SK-N-MC (cell line): ENCODE measurements at regions not wholly inside any gene's neighbourhood (a gene's known extent, or its start where the extent isn't known, plus 50 kb on each side); places are given as distances from the start of the nearest gene placed in this dataset.

ENCODE experiments used
- DNase-seq: peaks from one replicate; pipeline ENCODE4 v3.0.0-alpha.2; 2011; ENCODE audit warnings: low read depth, low spot score
- H3K27ac ChIP-seq: fragments of 200-600 bp; sonication (generic); 2 replicates; pipeline ENCODE4 v1.5.1; 2016; ENCODE audit warnings: mixed run types
- H3K36me3 ChIP-seq: fragments of 200-600 bp; sonication (generic); 2 replicates; pipeline ENCODE4 v1.6.1; 2017; ENCODE audit warnings: antibody characterized with exemption, low read length, mixed read lengths; ENCODE audit not compliant: insufficient read depth
- H3K4me3 ChIP-seq: fragments of 200-600 bp; sonication (generic); 2 replicates; pipeline ENCODE4 v1.5.1; 2016
- H3K9ac ChIP-seq: fragments of 200-600 bp; sonication (generic); 2 replicates; pipeline ENCODE4 v1.8.0; 2017; ENCODE audit warnings: mixed run types, mixed read lengths; ENCODE audit not compliant: insufficient read length
- H3K9me3 ChIP-seq: fragments of 200-600 bp; sonication (generic); 2 replicates; pipeline ENCODE4 v1.6.1; 2017; ENCODE audit warnings: low read depth, mild to moderate bottlenecking, antibody characterized with exemption, low read length, moderate library complexity, mixed read lengths
- EZH2 ChIP-seq: fragments of 200-600 bp; sonication (generic); IDR thresholded peaks from one replicate; pipeline ENCODE4 v1.6.1; 2017; ENCODE audit warnings: antibody characterized with exemption
- FOXP2 ChIP-seq: optimal IDR thresholded peaks from 2 replicates; pipeline ENCODE3; 2011; ENCODE audit warnings: mild to moderate bottlenecking, moderate library complexity; ENCODE audit not compliant: insufficient read depth; ENCODE audit errors: extremely low read length, control extremely low read depth
- POLR2AphosphoS5 ChIP-seq: IDR thresholded peaks from 2 replicates; pipeline ENCODE4 v1.6.1; 2012; ENCODE audit warnings: mild to moderate bottlenecking, low read depth, low read length, borderline replicate concordance

GRCh38 chr18:57991552-57991951 is 52.5 kb upstream of the NEDD4L start:
- no peaks in the 10 kb centered on the region for H3K9me3 ChIP-seq
- H3K4me3 ChIP-seq: no peak overlapping the region
- no peak overlapping the region for H3K27ac ChIP-seq
- DNase-seq: no peak
- no peaks in the 10 kb centered on the region for H3K36me3 ChIP-seq
- H3K9ac ChIP-seq: no peak overlapping the region
- no peak for TF ChIP-seq POLR2AphosphoS5
- no peak for TF ChIP-seq EZH2
- no peak for TF ChIP-seq FOXP2

DNA sequence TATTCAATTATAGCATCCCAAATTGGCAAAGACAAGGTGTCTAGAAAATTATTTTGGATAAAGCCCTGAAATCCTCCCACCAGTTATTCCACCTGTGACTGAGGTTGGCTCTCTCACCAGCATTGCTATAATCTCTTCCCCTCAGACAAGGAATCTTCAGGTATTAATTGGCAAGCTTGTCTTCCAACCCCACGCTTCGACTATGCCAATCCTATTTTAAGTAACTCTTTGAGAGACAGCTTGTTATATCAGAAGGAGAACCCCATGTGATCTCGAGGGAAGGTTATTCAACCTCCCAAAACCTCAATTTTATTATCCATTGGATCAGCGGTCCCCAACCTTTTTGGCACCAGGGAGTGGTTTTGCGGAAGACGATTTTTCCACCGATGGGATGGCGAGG is 54.5 kb upstream of the NEDD4L start:
- Histone ChIP-seq H3K9me3 (no peaks in the 10 kb centered on the region), H3K27ac (no peak overlapping the region), H3K4me3 (no peak overlapping the region), H3K36me3 (no peaks in the 10 kb centered on the region), H3K9ac (no peak overlapping the region)
- DNase-seq: no peak
- TF ChIP-seq EZH2: no peak
- TF ChIP-seq FOXP2: no peak
- no peak for TF ChIP-seq POLR2AphosphoS5

DNA sequence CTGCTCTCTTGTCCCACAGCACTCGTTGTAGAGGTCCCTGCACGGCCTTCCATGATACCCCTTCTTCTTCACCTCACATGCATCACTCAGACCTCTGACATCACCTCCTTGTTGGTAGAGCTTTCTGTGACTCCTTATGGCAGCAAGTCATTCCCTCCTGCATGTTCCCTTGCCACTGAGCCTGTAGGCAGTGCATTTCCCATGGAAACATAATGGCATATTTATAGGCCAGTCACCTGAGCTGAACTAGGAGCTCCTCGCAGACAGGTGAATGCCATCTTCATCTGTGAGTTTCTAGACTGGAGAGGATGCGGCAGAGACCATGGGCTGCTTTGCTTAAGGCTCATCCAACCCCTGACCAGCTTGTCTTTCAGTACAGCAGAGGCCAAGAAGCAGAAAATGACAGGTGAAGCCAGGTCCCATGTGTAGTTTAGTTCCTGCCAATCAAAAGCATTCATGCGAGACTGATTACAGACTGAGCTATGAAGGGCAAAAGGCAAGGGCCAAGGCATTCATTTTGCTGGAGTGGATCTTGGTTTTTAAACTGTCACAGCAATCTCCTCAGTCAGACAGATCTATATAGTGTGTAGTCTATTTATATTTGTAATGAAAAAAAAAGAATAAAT is 59.4 kb upstream of the NEDD4L start:
- Histone ChIP-seq H3K9me3 (no peaks in the 10 kb centered on the region), H3K27ac (no peak overlapping the region), H3K36me3 (no peaks in the 10 kb centered on the region), H3K9ac (no peak overlapping the region), H3K4me3 (no peak overlapping the region)
- no peak for TF ChIP-seq FOXP2
- no peak for TF ChIP-seq POLR2AphosphoS5
- TF ChIP-seq EZH2: no peak
- DNase-seq: no peak

DNA sequence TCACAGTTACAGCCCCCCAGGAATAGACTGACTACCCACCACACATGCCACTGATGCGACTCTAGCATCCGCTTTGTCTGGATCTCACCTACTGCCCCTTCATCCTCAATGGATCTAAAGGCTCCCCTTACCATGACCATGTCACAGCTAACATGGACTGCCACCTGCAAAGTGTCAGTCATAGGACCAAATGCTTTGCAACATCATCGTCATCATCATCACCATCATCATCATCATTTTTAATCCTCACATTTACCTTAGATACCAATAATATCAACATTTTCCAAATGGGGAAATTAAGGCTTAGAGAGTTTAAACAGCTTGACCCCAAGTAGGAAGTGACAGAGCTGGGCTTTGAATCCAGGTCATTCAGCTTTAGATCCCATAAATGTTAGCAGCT is 60.1 kb upstream of the NEDD4L start:
- no peaks in the 10 kb centered on the region for H3K36me3 ChIP-seq
- H3K9ac ChIP-seq: no peak overlapping the region
- no peak for DNase-seq
- H3K4me3 ChIP-seq: no peak overlapping the region
- TF ChIP-seq FOXP2: no peak
- no peak for TF ChIP-seq EZH2
- TF ChIP-seq POLR2AphosphoS5: no peak
- no peak overlapping the region for H3K27ac ChIP-seq
- H3K9me3 ChIP-seq: no peaks in the 10 kb centered on the region

DNA sequence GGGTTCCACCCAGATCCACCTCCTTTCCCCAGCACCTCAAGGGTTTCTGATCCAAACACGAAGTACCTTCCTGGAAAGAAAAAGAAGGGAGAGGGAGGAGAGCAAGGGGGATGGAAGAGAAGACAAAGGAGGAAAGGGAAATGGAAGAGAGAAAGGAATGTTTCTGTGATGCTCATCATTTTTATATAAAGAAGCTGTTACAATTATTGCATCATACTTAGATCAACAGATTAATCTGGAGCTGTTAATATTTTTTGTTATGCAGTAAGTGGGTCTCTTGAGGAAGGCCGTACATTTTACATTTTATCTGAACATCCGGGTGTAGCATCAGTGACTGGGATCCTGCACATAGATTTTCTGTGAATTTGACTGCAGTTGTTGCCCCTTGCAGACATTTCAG is 60.6 kb upstream of the NEDD4L start:
- no peak overlapping the region for H3K9ac ChIP-seq
- DNase-seq: no peak
- H3K4me3 ChIP-seq: no peak overlapping the region
- no peaks in the 10 kb centered on the region for H3K9me3 ChIP-seq
- no peak for TF ChIP-seq POLR2AphosphoS5
- no peak for TF ChIP-seq EZH2
- no peak for TF ChIP-seq FOXP2
- no peaks in the 10 kb centered on the region for H3K36me3 ChIP-seq
- H3K27ac ChIP-seq: no peak overlapping the region

GRCh38 chr18:57982372-57983021 is 61.5 kb upstream of the NEDD4L start:
- no peaks in the 10 kb centered on the region for H3K9me3 ChIP-seq
- no peak overlapping the region for H3K27ac ChIP-seq
- no peak for TF ChIP-seq EZH2
- TF ChIP-seq FOXP2: no peak
- TF ChIP-seq POLR2AphosphoS5: no peak
- no peak overlapping the region for H3K4me3 ChIP-seq
- H3K9ac ChIP-seq: no peak overlapping the region
- DNase-seq: no peak
- no peaks in the 10 kb centered on the region for H3K36me3 ChIP-seq

DNA sequence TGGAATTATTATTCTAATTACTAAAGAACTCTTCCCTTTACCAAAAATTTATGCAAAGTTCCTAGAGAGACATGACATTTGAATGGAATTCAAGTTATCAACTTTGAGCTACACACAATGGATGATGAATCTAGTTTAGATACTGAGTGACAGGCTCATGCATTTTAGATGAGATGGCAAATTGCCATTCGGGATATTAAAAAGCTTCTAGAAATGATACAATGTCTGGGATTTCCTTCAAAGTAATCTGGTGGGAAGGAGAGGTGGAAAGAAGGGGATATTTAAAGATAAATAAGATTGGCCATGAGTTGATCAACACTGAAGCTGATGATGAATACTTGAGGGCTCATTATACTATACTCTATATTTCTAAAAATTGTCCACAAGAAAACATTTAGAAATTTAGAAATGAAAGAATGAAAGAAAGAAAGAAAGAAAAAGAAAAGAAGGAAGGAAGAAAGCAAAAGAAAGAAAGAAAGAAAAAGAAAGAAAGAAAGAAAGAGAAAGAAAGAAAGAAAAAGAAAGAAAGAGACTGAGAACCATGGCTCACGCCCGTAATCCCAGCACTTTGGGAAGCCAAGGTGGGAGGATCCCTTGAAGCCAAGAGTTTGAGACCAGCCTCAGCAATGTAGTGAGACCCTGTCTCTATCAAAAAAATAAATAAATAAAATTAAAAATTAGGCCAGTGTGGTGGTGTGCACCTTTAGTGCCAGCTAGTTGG is 62.6 kb upstream of the NEDD4L start:
- TF ChIP-seq FOXP2 (no peak), EZH2 (no peak), POLR2AphosphoS5 (no peak)
- Histone ChIP-seq H3K27ac (no peak overlapping the region), H3K4me3 (no peak overlapping the region), H3K9me3 (no peaks in the 10 kb centered on the region), H3K36me3 (no peaks in the 10 kb centered on the region), H3K9ac (no peak overlapping the region)
- DNase-seq: no peak

- no peak for DNase-seq
- no peak overlapping the region for H3K27ac ChIP-seq
Measured at GRCh38 chr18:57980573-57981307, 63.3 kb upstream of the NEDD4L start.

DNA sequence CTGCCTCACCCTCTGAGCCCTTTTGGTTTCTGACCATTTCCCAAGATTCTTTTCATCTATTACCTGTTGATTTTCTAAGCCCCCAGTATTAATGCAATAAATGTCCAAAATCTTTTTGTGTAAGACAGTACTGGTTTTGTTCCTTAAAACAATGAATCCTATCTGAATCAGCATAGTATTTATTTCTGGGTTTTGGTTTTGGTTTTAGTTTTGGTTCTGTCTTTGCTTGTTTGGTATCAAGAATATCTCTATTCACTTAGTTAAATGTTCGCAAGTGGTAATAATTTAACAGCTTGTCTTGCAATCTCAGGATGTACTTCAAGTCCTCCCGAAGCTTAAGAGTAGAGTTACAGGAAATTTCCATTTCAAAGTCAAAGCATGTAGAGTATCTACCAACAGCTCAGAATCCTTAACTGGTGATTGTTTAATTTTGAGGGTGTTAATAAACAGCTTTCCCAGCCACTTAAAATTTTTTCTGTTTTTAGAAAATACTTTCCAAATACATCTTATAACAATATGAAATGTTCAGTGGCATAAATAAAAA is 67.7 kb upstream of the NEDD4L start:
- H3K36me3 ChIP-seq: no peaks in the 10 kb centered on the region
- no peak overlapping the region for H3K4me3 ChIP-seq
- no peak for TF ChIP-seq EZH2
- no peak for TF ChIP-seq POLR2AphosphoS5
- TF ChIP-seq FOXP2: no peak
- H3K9me3 ChIP-seq: no peaks in the 10 kb centered on the region
- H3K27ac ChIP-seq: no peak overlapping the region
- no peak overlapping the region for H3K9ac ChIP-seq
- no peak for DNase-seq

More at GRCh38 chr18:57980573-57981307, 63.3 kb upstream of the NEDD4L start:
- H3K9ac ChIP-seq: no peak overlapping the region
- no peak overlapping the region for H3K4me3 ChIP-seq
- H3K9me3 ChIP-seq: no peaks in the 10 kb centered on the region
- no peak for TF ChIP-seq FOXP2
- TF ChIP-seq POLR2AphosphoS5: no peak
- TF ChIP-seq EZH2: no peak
- H3K36me3 ChIP-seq: no peaks in the 10 kb centered on the region
